GM18502 (cell line): ENCODE measurements at regions not wholly inside any gene's neighbourhood (a gene's known extent, or its start where the extent isn't known, plus 50 kb on each side); places are given as distances from the start of the nearest gene placed in this dataset.

Experiments used
- ATAC-seq: cut with Tn5 transposase; IDR thresholded peaks from one replicate; pipeline ENCODE4 v1.9.1; 2021; ENCODE audit warnings: mild to moderate bottlenecking; ENCODE audit not compliant: unreplicated experiment, poor library complexity

GRCh38 chr14:75333606-75334548 is 55.2 kb downstream of the FOS start:
- ATAC-seq, result peak; percentile 53

- ATAC-seq, result peak; percentile 47
Observed at GRCh38 chr14:75334549-75335051, 56.0 kb downstream of the FOS start.

- ATAC-seq, result no peak
Observed at GRCh38 chr14:75335571-75335970, 56.9 kb downstream of the FOS start.

GRCh38 chr14:75338398-75338797 is 59.8 kb downstream of the FOS start:
- no peak for ATAC-seq

- no peak for ATAC-seq
Observed at GRCh38 chr14:75339059-75339458, 60.4 kb downstream of the FOS start.

GRCh38 chr14:75340921-75341320 is 62.3 kb downstream of the FOS start:
- no peak for ATAC-seq

GRCh38 chr14:75341620-75342019 is 63.0 kb downstream of the FOS start:
- no peak for ATAC-seq

GRCh38 chr14:75342762-75343599 is 64.4 kb downstream of the FOS start:
- ATAC-seq, result no peak

- ATAC-seq, result no peak
Observed at GRCh38 chr14:75343911-75344310, 65.3 kb downstream of the FOS start.

GRCh38 chr14:75344411-75344810 is 65.8 kb downstream of the FOS start:
- no peak for ATAC-seq

GRCh38 chr14:75350505-75351060 is 72.0 kb downstream of the FOS start:
- no peak for ATAC-seq

- ATAC-seq, result no peak
Observed at GRCh38 chr14:75359098-75359497, 68.7 kb upstream of the JDP2 start.

- ATAC-seq, result no peak
Observed at GRCh38 chr14:75361041-75361440, 66.8 kb upstream of the JDP2 start.

- ATAC-seq, result no peak
Observed at GRCh38 chr14:75361751-75362433, 65.9 kb upstream of the JDP2 start.

- no peak for ATAC-seq
Observed at GRCh38 chr14:75363130-75363529, 64.7 kb upstream of the JDP2 start.

- no peak for ATAC-seq
Observed at GRCh38 chr14:75363570-75364227, 64.1 kb upstream of the JDP2 start.

- ATAC-seq, result no peak
Observed at GRCh38 chr14:75365116-75365515, 62.7 kb upstream of the JDP2 start.

GRCh38 chr14:75366963-75367362 is 60.9 kb upstream of the JDP2 start:
- ATAC-seq, result no peak

- no peak for ATAC-seq
Observed at GRCh38 chr14:75368333-75368732, 59.5 kb upstream of the JDP2 start.

- ATAC-seq, result no peak
Observed at GRCh38 chr14:75369506-75369905, 58.3 kb upstream of the JDP2 start.
